Activated naive CD4-positive, alpha-beta T cell treated with anti-CD3 and anti-CD28 coated beads, Interleukin-2, amount 10 ng/mL, durations not matched to agents 7 days and 5 days (primary cell): ENCODE measurements at regions not wholly inside any gene's neighbourhood (a gene's known extent, or its start where the extent isn't known, plus 50 kb on each side); places are given as distances from the start of the nearest gene placed in this dataset.

Experiments
- CTCF ChIA-PET: fragments of 350-600 bp; sonication (Branson Sonifier 250); formaldehyde crosslinking; loops from one replicate; lab custom pipeline; 2021; ENCODE audit warnings: antibody characterized with exemption; lab: Charles Lee
- DNase-seq: peaks from one replicate; pipeline ENCODE4 v3.0.0-alpha.2; 2020
- H3K27ac Mint-ChIP-seq: one replicate; pipeline ENCODE4 v1.8.0; 2021; ENCODE audit warnings: mild to moderate bottlenecking, moderate library complexity, mixed read lengths
- H3K27me3 Mint-ChIP-seq: one replicate; pipeline ENCODE4 v1.8.0; 2021; ENCODE audit warnings: mild to moderate bottlenecking, mixed read lengths
- H3K36me3 Mint-ChIP-seq: one replicate; pipeline ENCODE4 v1.8.0; 2021; ENCODE audit warnings: mixed read lengths
- H3K4me1 Mint-ChIP-seq: one replicate; pipeline ENCODE4 v1.8.0; 2021; ENCODE audit warnings: mixed read lengths
- H3K4me3 Mint-ChIP-seq: one replicate; pipeline ENCODE4 v1.8.0; 2021; ENCODE audit warnings: mild to moderate bottlenecking, moderate library complexity, mixed read lengths
- H3K9me3 Mint-ChIP-seq: one replicate; pipeline ENCODE4 v1.8.0; 2021; ENCODE audit warnings: mixed read lengths

- Mint-ChIP-seq H3K9me3 (no peaks in the 10 kb centered on the region), H3K36me3 (no peaks in the 10 kb centered on the region), H3K4me1 (no peaks in the 10 kb centered on the region), H3K27me3 (no peaks in the 10 kb centered on the region), H3K27ac (no peak overlapping the region), H3K4me3 (no peak overlapping the region)
- CTCF ChIA-PET: no interaction called here
- no peak for DNase-seq
Observed at GRCh38 chr17:72392056-72393010, 271.5 kb downstream of the SOX9 start.

GRCh38 chr17:72393553-72393952, 272.7 kb downstream of the SOX9 start:
- no peaks in the 10 kb centered on the region for H3K27me3 Mint-ChIP-seq
- no peak for DNase-seq
- H3K4me1 Mint-ChIP-seq: no peaks in the 10 kb centered on the region
- no peaks in the 10 kb centered on the region for H3K9me3 Mint-ChIP-seq
- no peak overlapping the region for H3K4me3 Mint-ChIP-seq
- CTCF ChIA-PET: interaction anchor here (0.6 kb wide), 1 partner anchor 51 kb away, joined by 3 read pairs; no protein-coding TSS in a partner anchor
- no peak overlapping the region for H3K27ac Mint-ChIP-seq
- no peaks in the 10 kb centered on the region for H3K36me3 Mint-ChIP-seq

DNA sequence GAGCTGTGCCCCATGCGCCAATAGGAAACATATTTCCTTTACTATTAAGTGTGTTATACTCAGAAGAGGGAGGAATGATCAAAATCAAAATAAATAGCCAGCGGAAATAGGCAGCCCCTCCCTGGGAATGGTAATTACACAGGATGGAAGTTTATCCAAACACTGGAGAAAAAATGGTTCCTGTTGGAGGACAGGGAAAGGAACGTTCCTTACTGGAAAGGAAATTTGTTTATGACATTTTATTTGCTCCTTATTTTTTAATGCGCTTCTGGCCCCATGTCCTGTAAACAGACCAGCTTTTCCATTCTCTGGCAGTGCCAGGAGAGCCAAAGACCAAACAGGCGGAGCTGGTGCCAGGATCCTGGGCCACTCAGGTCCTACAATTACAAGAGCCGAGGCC, 273.7 kb downstream of the SOX9 start:
- CTCF ChIA-PET: no interaction called here
- H3K36me3 Mint-ChIP-seq: no peaks in the 10 kb centered on the region
- H3K27ac Mint-ChIP-seq: no peak overlapping the region
- DNase-seq: no peak
- H3K4me1 Mint-ChIP-seq: no peaks in the 10 kb centered on the region
- H3K4me3 Mint-ChIP-seq: no peak overlapping the region
- no peaks in the 10 kb centered on the region for H3K9me3 Mint-ChIP-seq
- no peaks in the 10 kb centered on the region for H3K27me3 Mint-ChIP-seq

GRCh38 chr17:72396121-72396520, 275.3 kb downstream of the SOX9 start:
- CTCF ChIA-PET: no interaction called here
- no peak overlapping the region for H3K4me3 Mint-ChIP-seq
- no peak overlapping the region for H3K27ac Mint-ChIP-seq
- no peaks in the 10 kb centered on the region for H3K9me3 Mint-ChIP-seq
- no peaks in the 10 kb centered on the region for H3K36me3 Mint-ChIP-seq
- no peaks in the 10 kb centered on the region for H3K27me3 Mint-ChIP-seq
- H3K4me1 Mint-ChIP-seq: no peaks in the 10 kb centered on the region
- DNase-seq: no peak

GRCh38 chr17:72397223-72397667, 276.4 kb downstream of the SOX9 start:
- DNase-seq: no peak
- Mint-ChIP-seq H3K36me3 (no peaks in the 10 kb centered on the region), H3K4me1 (no peaks in the 10 kb centered on the region), H3K4me3 (no peak overlapping the region), H3K9me3 (no peaks in the 10 kb centered on the region), H3K27ac (no peak overlapping the region), H3K27me3 (no peaks in the 10 kb centered on the region)
- CTCF ChIA-PET: no interaction called here

DNA sequence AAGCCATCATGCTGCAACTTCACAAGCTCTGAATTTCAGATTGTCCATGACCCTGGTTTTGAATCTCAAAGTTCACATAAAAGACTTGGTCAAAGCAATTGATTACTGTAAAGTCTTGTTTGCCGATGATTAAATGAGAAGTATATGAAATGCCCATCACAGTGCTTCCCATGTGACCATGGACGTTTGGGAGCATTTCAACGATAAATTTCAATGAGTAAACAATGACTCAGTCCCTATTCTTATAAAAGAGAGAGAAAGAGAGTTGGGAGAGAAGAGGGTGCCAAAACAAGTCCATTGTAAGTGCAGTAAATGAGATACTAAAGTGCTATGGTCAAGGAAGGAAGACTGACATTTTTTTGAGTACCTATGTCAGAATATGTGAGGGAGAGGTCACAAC, 276.9 kb downstream of the SOX9 start:
- Mint-ChIP-seq H3K27ac (no peak overlapping the region), H3K4me1 (no peaks in the 10 kb centered on the region), H3K36me3 (no peaks in the 10 kb centered on the region), H3K9me3 (no peaks in the 10 kb centered on the region), H3K4me3 (no peak overlapping the region), H3K27me3 (no peaks in the 10 kb centered on the region)
- DNase-seq: no peak
- CTCF ChIA-PET: no interaction called here

GRCh38 chr17:72399023-72399607, 278.3 kb downstream of the SOX9 start:
- no peak overlapping the region for H3K27ac Mint-ChIP-seq
- no peaks in the 10 kb centered on the region for H3K9me3 Mint-ChIP-seq
- no peak for DNase-seq
- H3K36me3 Mint-ChIP-seq: no peaks in the 10 kb centered on the region
- no peak overlapping the region for H3K4me3 Mint-ChIP-seq
- no peaks in the 10 kb centered on the region for H3K27me3 Mint-ChIP-seq
- CTCF ChIA-PET: no interaction called here
- H3K4me1 Mint-ChIP-seq: no peaks in the 10 kb centered on the region

GRCh38 chr17:72399608-72400487, 279.0 kb downstream of the SOX9 start:
- CTCF ChIA-PET: interaction anchor here (0.6 kb wide), 1 partner anchor 1217 kb away, joined by 3 read pairs; no protein-coding TSS in a partner anchor
- Mint-ChIP-seq H3K36me3 (no peaks in the 10 kb centered on the region), H3K4me3 (no peak overlapping the region), H3K9me3 (no peaks in the 10 kb centered on the region), H3K27ac (no peak overlapping the region), H3K4me1 (no peaks in the 10 kb centered on the region), H3K27me3 (no peaks in the 10 kb centered on the region)
- DNase-seq: no peak

- Mint-ChIP-seq H3K4me1 (no peaks in the 10 kb centered on the region), H3K27me3 (no peaks in the 10 kb centered on the region), H3K36me3 (no peaks in the 10 kb centered on the region), H3K4me3 (no peak overlapping the region), H3K27ac (no peak overlapping the region), H3K9me3 (no peaks in the 10 kb centered on the region)
- no peak for DNase-seq
- CTCF ChIA-PET: no interaction called here
Observed at GRCh38 chr17:72400488-72400827, 279.6 kb downstream of the SOX9 start.

GRCh38 chr17:72400863-72401262, 280.0 kb downstream of the SOX9 start:
- Mint-ChIP-seq H3K27ac (no peak overlapping the region), H3K9me3 (no peaks in the 10 kb centered on the region), H3K4me3 (no peak overlapping the region), H3K36me3 (no peaks in the 10 kb centered on the region), H3K4me1 (no peaks in the 10 kb centered on the region), H3K27me3 (no peaks in the 10 kb centered on the region)
- CTCF ChIA-PET: no interaction called here
- no peak for DNase-seq

DNA sequence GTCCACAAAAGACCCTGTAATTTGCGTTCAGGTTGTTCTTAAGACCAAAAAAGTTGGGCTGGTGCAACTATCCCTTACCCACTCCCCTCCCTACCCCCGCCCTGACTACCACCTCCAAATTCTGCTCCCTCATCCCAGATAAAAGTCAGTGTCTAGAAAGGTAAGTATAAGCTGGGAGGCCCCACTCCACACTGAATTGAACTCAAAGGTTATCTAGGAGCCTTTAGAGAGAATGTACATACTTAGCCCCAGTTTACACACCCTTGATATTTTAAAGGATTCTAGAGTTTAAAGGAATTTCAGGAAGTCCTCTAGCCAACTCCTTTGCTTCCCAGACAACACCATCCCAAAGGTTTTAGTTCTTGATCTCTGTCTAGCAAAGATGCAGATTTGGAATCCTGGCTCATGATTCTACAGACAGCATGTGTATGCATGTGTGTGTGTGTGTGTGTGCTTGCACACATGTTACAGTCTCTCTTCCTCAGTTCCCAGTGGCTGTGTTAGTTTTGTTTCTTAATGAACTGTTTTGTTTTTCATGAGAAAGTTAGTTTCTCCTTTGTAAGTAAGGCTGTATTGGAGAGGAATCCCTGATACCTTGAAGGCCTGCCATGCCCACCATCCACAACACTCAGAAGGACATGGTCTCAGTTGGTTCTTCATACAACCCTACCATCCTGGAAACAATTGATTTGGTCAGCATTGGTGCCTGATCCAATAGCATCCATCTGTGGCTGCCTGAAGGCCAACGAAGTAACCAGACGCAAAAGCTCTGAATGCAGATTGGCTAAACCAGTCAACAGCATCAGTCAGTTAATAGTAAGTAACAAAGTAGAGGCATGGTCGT, 281.3 kb downstream of the SOX9 start:
- Mint-ChIP-seq H3K4me1 (no peaks in the 10 kb centered on the region), H3K27me3 (no peaks in the 10 kb centered on the region), H3K4me3 (no peak overlapping the region), H3K27ac (no peak overlapping the region), H3K9me3 (peaks cover 2% of the 10 kb centered on the region), H3K36me3 (no peaks in the 10 kb centered on the region)
- CTCF ChIA-PET: no interaction called here
- DNase-seq: no peak

GRCh38 chr17:72402727-72403210, 281.9 kb downstream of the SOX9 start:
- H3K27ac Mint-ChIP-seq: no peak overlapping the region
- no peaks in the 10 kb centered on the region for H3K4me1 Mint-ChIP-seq
- no peak for DNase-seq
- CTCF ChIA-PET: no interaction called here
- H3K4me3 Mint-ChIP-seq: no peak overlapping the region
- no peaks in the 10 kb centered on the region for H3K27me3 Mint-ChIP-seq
- H3K9me3 Mint-ChIP-seq: peaks cover 3% of the 10 kb centered on the region
- H3K36me3 Mint-ChIP-seq: no peaks in the 10 kb centered on the region

DNA sequence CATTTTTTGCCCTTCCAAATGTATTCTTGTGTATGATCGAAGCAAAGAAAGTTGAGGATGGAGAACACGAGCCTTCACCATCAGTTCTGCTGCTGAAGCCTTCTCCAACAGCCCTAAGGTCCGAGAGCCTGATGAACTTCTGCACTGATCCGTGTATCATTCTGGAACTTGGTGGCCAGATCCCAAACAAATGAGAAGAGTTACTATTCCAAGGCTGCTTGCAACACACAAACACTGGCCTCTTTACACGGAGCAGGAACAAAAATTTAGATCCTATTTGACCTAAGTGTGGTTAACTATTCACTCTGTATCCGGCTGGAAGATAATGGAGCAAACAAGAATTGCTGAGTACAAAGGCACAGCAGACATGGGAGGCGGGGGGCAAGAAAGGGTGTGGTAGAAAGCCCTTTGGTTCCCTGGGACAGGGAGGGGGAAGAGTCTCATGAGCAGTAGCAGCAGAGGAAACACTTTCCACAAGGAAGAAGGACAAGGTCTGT, 282.9 kb downstream of the SOX9 start:
- Mint-ChIP-seq H3K27me3 (no peaks in the 10 kb centered on the region), H3K36me3 (no peaks in the 10 kb centered on the region), H3K9me3 (peaks cover 3% of the 10 kb centered on the region), H3K4me1 (no peaks in the 10 kb centered on the region), H3K27ac (no peak overlapping the region), H3K4me3 (no peak overlapping the region)
- CTCF ChIA-PET: no interaction called here
- DNase-seq: no peak
